Stomach (tissue), 4 donors: ENCODE measurements at regions not wholly inside any gene's neighbourhood (a gene's known extent, or its start where the extent isn't known, plus 50 kb on each side); places are given as distances from the start of the nearest gene placed in this dataset.

Experiments
- EP300 ChIP-seq: sonication (generic); formaldehyde crosslinking; IDR thresholded peaks from one replicate; pipeline ENCODE4 v1.6.1; 2017; ENCODE audit warnings: antibody characterized with exemption
- POLR2A ChIP-seq, 4 donors: fragments of 450-650 bp; IDR thresholded peaks; one replicate each; pipeline ENCODE4 v1.6.1; 2016; ENCODE audit warnings: antibody characterized with exemption in 4 of 4, control low read depth in 2 of 4, mild to moderate bottlenecking in 1 of 4, moderate library complexity in 1 of 4

- TF ChIP-seq EP300 (no peak), POLR2A (IDR thresholded peaks at IDR 0.05) (no peak)
These were observed 590.5 kb downstream of the ETS1 start for GRCh38 chr11:127996825-127997224.
